Lower lobe of right lung (tissue), 2 donors: ENCODE measurements at regions not wholly inside any gene's neighbourhood (a gene's known extent, or its start where the extent isn't known, plus 50 kb on each side); places are given as distances from the start of the nearest gene placed in this dataset.

Experiments
- ATAC-seq, 2 donors: fragments of 200-7000 bp; cut with Tn5 transposase; one replicate each; pipeline ENCODE4 v1.9.1; 2020 to 2022; ENCODE audit warnings: mild to moderate bottlenecking in 2 of 2, moderate library complexity in 2 of 2
- DNase-seq: peaks from one replicate; pipeline ENCODE4 v3.0.0-alpha.2; 2020
- H3K27ac ChIP-seq: fragments of 200-600 bp; one replicate; pipeline ENCODE4 v1.8.0; 2022
- H3K27me3 ChIP-seq: fragments of 200-600 bp; one replicate; pipeline ENCODE4 v1.8.0; 2022; ENCODE audit warnings: low read depth
- H3K36me3 ChIP-seq: fragments of 200-600 bp; one replicate; pipeline ENCODE4 v1.8.0; 2022; ENCODE audit warnings: mild to moderate bottlenecking
- H3K4me1 ChIP-seq: fragments of 200-600 bp; one replicate; pipeline ENCODE4 v1.8.0; 2022
- H3K4me3 ChIP-seq: fragments of 200-600 bp; one replicate; pipeline ENCODE4 v1.8.0; 2022; ENCODE audit warnings: mild to moderate bottlenecking
- H3K9me3 ChIP-seq: fragments of 200-600 bp; one replicate; pipeline ENCODE4 v1.8.0; 2022
- intact Hi-C: fragments of 100-400 bp; cut with DNase I; formaldehyde crosslinking; loops from one replicate; pipeline ENCODE4 v1.11.0; 2022
- TF ChIP-seq, protein P1 (sequence below): fragments of 200-600 bp; IDR thresholded peaks from one replicate; pipeline ENCODE4 v1.8.0; 2022; ENCODE audit warnings: antibody characterized with exemption, mild to moderate bottlenecking
- donor health status: DM: no; HTN: yes; CAD: no; lungs with severe emphysema.

DNA sequence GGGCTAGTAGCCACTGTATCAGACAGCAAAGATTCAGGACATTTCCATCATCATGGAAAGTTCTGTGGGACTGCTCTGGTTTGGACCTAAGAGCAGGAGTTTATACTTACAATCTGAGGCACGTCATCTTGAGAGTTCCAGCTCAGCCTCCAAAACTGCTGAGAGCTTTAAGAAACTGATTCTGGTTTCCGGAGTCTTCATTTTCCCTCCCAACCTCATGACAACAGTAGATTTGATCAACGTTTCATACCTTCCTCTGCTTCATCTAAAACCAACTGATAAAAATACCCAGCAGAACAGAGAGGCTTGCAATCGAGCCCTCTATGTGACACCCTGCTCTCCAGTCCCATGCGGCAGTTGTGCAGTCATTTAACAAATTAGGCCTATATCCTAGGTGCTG, 64.3 kb upstream of the EPB41L1 start:
- Histone ChIP-seq H3K27me3 (no peaks in the 10 kb centered on the region), H3K4me1 (peaks cover 40% of the 10 kb centered on the region), H3K27ac (no peak overlapping the region), H3K36me3 (no peaks in the 10 kb centered on the region), H3K9me3 (no peaks in the 10 kb centered on the region), H3K4me3 (no peak overlapping the region)
- intact Hi-C loops: no loop called here
- TF ChIP-seq, protein P1, sequence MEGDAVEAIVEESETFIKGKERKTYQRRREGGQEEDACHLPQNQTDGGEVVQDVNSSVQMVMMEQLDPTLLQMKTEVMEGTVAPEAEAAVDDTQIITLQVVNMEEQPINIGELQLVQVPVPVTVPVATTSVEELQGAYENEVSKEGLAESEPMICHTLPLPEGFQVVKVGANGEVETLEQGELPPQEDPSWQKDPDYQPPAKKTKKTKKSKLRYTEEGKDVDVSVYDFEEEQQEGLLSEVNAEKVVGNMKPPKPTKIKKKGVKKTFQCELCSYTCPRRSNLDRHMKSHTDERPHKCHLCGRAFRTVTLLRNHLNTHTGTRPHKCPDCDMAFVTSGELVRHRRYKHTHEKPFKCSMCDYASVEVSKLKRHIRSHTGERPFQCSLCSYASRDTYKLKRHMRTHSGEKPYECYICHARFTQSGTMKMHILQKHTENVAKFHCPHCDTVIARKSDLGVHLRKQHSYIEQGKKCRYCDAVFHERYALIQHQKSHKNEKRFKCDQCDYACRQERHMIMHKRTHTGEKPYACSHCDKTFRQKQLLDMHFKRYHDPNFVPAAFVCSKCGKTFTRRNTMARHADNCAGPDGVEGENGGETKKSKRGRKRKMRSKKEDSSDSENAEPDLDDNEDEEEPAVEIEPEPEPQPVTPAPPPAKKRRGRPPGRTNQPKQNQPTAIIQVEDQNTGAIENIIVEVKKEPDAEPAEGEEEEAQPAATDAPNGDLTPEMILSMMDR: no peak
- no peak for ATAC-seq
- no peak for DNase-seq

DNA sequence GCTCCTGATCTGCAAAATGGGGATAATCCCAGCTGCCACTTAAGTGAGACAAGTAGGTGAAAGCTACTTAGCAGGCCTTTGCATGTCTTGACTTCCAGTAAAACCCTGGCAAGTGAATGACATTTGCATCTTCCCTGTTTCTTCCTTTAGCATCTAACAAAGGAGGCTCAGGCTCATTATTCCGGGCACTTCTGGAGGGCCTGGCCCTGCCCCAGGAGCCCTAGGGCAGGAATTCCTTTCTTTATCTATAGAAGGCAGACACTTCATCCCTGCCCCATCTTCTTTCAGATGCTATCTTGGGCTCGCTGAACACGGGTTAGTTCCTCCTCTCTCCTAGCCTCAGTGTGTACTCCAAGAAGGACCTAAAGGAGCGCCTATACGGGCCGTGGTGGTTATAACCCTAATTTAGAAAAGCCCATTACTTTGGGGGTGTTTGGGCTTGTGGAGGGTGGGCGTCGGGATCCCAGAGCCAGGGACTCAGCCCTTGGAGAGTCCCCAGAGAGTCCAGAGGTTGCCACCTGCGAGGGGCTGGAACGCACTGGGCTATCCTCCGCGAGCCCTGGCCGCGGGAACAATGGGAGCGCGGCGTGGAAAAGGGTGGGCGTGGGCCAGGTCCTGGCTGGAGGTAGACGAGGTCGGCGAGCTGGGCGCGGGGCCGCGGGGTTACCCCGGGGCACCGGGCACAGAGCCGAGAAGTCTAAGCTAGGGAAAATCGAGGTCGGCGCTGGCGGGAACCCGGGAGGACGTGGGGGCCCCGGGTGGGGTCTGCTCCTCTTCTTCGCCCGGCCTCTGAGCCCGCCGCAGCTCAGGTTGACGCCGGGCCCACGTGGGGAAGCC, 62.8 kb upstream of the EPB41L1 start:
- H3K36me3 ChIP-seq: no peaks in the 10 kb centered on the region
- H3K9me3 ChIP-seq: no peaks in the 10 kb centered on the region
- intact Hi-C loops: no loop called here
- H3K27ac ChIP-seq: peak overlapping the region; percentile 75
- DNase-seq (no peak), ATAC-seq (peak; percentile 1 to 5)
- no peaks in the 10 kb centered on the region for H3K27me3 ChIP-seq
- H3K4me1 ChIP-seq: peaks cover 41% of the 10 kb centered on the region
- H3K4me3 ChIP-seq: peak overlapping the region; percentile 73
- TF ChIP-seq, protein P1: no peak

DNA sequence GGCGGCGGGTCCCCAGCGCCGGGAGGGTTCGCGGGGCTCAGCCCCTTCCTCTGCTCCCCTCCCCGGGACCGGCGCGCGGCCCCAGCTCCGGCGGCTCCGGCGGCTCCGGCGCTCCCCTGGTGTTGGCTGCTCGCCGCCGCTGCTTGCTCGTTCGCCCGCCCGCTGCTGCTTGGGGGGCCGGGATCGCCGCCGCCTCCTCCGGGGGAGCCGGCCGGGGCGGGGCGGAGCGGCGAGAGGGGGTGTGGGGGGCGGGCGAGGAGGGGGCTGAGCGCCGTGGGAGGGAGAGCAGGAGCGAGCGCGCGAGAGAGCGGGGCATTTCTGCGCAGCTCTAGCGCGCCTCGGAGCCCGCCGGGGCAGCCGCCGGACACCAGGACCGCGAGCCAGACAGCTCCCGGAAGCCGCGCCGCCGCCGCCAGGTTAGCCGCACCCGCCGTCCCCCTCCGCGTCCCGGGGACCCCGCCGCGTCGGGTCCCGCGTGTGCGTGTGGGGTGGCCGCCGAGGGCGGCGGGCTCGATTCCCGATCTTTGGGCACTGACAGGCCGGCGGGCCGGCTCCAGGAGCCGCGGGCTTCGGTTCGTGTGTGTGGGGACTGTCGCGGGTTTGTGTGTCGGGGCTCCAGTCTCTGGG, 62.0 kb upstream of the EPB41L1 start:
- peak overlapping the region; percentile 75 for H3K27ac ChIP-seq
- intact Hi-C loops: no loop called here
- DNase-seq: no peak

DNA sequence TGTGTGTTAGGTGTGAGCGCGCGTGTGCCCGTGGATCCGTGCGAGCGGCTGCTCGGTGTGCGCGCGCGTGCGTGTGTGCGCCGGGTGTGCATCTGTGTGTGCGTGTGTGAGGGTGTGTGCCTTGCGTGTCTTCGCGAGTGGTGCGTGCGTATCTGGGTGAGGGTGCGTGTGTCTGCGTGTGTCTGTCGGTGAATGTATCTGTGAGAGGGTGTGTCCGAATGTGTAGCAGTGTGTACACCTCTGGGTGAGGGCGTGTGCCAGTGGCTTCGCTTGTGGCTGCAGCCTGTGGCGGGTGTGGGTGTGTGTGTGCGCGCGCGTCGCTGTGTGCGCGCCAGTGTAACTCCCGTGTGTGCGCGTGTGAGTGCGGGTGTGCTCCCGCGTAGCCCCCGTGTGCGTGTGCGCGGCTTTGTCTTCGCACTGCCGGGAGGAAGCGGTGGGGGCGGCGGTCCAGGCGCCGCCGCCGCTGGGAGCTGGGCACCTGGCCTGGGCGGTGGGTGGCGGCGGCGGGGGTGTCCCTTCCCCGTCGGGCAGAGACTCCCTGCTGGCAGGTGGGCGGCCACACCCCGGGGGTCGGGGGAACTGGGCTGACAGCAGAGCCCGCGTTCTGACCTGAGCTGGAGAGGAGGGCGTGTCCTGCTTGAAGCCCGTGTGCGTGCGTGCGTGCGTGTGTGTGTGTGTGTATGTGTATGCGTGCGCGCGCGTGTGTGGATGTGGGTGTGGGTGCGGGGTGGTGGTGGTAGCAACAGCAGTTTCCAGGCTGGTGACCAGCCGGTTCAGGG, 61.3 kb upstream of the EPB41L1 start:
- peak overlapping the region; percentile 73 for H3K4me3 ChIP-seq
- intact Hi-C loops: no loop called here
- peak; percentile 80 for ATAC-seq
- no peaks in the 10 kb centered on the region for H3K27me3 ChIP-seq
- H3K9me3 ChIP-seq: no peaks in the 10 kb centered on the region
- peak overlapping the region; percentile 75 for H3K27ac ChIP-seq
- H3K36me3 ChIP-seq: no peaks in the 10 kb centered on the region
- peak; percentile 90 for DNase-seq
- H3K4me1 ChIP-seq: peaks cover 55% of the 10 kb centered on the region
- TF ChIP-seq, protein P1: no peak

More for the DNA sequence above, 62.0 kb upstream of the EPB41L1 start:
- Histone ChIP-seq H3K36me3 (no peaks in the 10 kb centered on the region), H3K4me1 (peaks cover 48% of the 10 kb centered on the region), H3K9me3 (no peaks in the 10 kb centered on the region), H3K27me3 (no peaks in the 10 kb centered on the region), H3K4me3 (peak overlapping the region; percentile 73)
- peak; percentile 64 to 74 for ATAC-seq
- TF ChIP-seq, protein P1: no peak

DNA sequence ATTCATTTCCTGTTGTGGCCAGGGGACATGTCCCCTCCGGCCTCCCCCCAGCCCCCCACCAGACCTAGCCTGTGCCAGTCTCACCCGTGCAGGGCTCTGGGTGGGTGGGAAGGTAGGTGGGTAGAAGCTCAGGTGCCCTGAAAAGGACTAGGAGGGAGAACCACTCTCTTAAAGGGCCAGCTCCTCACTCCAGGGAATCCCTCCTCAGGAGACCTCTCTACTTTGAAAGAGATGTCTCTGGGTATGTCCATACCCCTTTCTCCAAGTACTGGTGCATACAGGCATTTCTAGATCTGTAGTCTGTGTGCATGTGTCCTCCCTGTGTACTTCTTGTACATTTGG, 60.8 kb upstream of the EPB41L1 start:
- intact Hi-C loops: no loop called here
- H3K27me3 ChIP-seq: no peaks in the 10 kb centered on the region
- TF ChIP-seq, protein P1: no peak
- H3K36me3 ChIP-seq: no peaks in the 10 kb centered on the region
- H3K4me3 ChIP-seq: peak overlapping the region; percentile 73
- H3K4me1 ChIP-seq: peaks cover 61% of the 10 kb centered on the region
- peak overlapping the region; percentile 75 for H3K27ac ChIP-seq
- no peak for DNase-seq
- peak in 1 of 2 donors; percentile 37 for ATAC-seq
- no peaks in the 10 kb centered on the region for H3K9me3 ChIP-seq
